CD14-positive monocyte (primary cell): ENCODE measurements at regions not wholly inside any gene's neighbourhood (a gene's known extent, or its start where the extent isn't known, plus 50 kb on each side); places are given as distances from the start of the nearest gene placed in this dataset.
A peak's percentile ranks its signal among the peaks of the same experiment; 100 is the strongest.

Experiments
- DNase-seq, 3 donors: peaks; one replicate each; pipeline ENCODE4 v3.0.0-alpha.2; 2011 to 2022
- H2AFZ ChIP-seq: 2 replicates; pipeline ENCODE4 v1.6.0; 2012; ENCODE audit warnings: mild to moderate bottlenecking, low read depth, low read length, inconsistent platforms; ENCODE audit not compliant: insufficient read depth, poor library complexity, severe bottlenecking
- H3K27ac ChIP-seq, 2 donors: 1 replicate in 1 of 2; 2 replicates in 1 of 2; pipeline ENCODE4 v1.5.1; 2012 to 2013; ENCODE audit warnings: low read length in 2 of 2, control low read depth in 1 of 2, inconsistent platforms in 1 of 2, low read depth in 1 of 2, mild to moderate bottlenecking in 1 of 2
- H3K27me3 ChIP-seq, 2 donors: one replicate each; pipeline versions ENCODE4 v1.6.0 to v1.6.1; 2011 to 2013; ENCODE audit warnings: low read length in 2 of 2; ENCODE audit not compliant: control insufficient read depth in 2 of 2, insufficient read depth in 2 of 2
- H3K36me3 ChIP-seq, 2 donors: replicated peaks in 1 of 2; 1 replicate in 1 of 2; 2 replicates in 1 of 2; pipeline versions ENCODE4 v1.5.1 to v1.6.1; 2012 to 2013; ENCODE audit warnings: low read length in 2 of 2, control low read depth in 1 of 2, inconsistent platforms in 1 of 2, mild to moderate bottlenecking in 1 of 2; ENCODE audit not compliant: insufficient read depth in 2 of 2, control insufficient read depth in 1 of 2
- H3K4me1 ChIP-seq, 2 donors: 1 replicate in 1 of 2; 2 replicates in 1 of 2; pipeline versions ENCODE4 v1.5.1 to v1.6.1; 2012 to 2013; ENCODE audit warnings: low read length in 2 of 2, control low read depth in 1 of 2, inconsistent platforms in 1 of 2, mild to moderate bottlenecking in 1 of 2, moderate library complexity in 1 of 2; ENCODE audit not compliant: insufficient read depth in 2 of 2, control insufficient read depth in 1 of 2
- H3K4me2 ChIP-seq: replicated peaks from 2 replicates; pipeline ENCODE3; 2012; ENCODE audit warnings: low read length, moderate library complexity, mild to moderate bottlenecking; ENCODE audit not compliant: poor library complexity, severe bottlenecking; ENCODE audit errors: extremely low read depth
- H3K4me3 ChIP-seq, 3 experiments: fragments of 200-600 bp in 1 of 3; sonication (generic) in 1 of 3; replicated peaks in 1 of 3; 1 replicate in 2 of 3; 2 replicates in 1 of 3; pipeline ENCODE4 v1.5.1; 2011 to 2013; ENCODE audit warnings: low read length in 3 of 3, mild to moderate bottlenecking in 3 of 3, control low read depth in 2 of 3, low read depth in 2 of 3, inconsistent platforms in 1 of 3, moderate library complexity in 1 of 3
- H3K79me2 ChIP-seq: 2 replicates; pipeline ENCODE4 v1.6.0; 2012; ENCODE audit warnings: mild to moderate bottlenecking, control low read depth, inconsistent platforms, low read length, moderate library complexity; ENCODE audit not compliant: insufficient read depth
- H3K9ac ChIP-seq: 2 replicates; pipeline ENCODE4 v1.6.0; 2017; ENCODE audit warnings: low read length, mild to moderate bottlenecking; ENCODE audit not compliant: insufficient read depth, poor library complexity, severe bottlenecking
- H3K9me3 ChIP-seq, 2 donors: replicated peaks in 1 of 2; 1 replicate in 1 of 2; 2 replicates in 1 of 2; pipeline versions ENCODE4 v1.5.1 to v1.6.1; 2012 to 2013; ENCODE audit warnings: low read length in 2 of 2, control low read depth in 1 of 2; ENCODE audit not compliant: control insufficient read depth in 1 of 2, insufficient read depth in 1 of 2
- H4K20me1 ChIP-seq: 2 replicates; pipeline ENCODE4 v1.6.0; 2012; ENCODE audit warnings: mild to moderate bottlenecking, low read length, control low read depth, moderate library complexity; ENCODE audit not compliant: insufficient read depth
- H3K27ac Mint-ChIP-seq, 7 donors: one replicate each; pipeline ENCODE4 v1.8.0; 2020; ENCODE audit warnings: mild to moderate bottlenecking in 7 of 7, mixed read lengths in 7 of 7, moderate library complexity in 6 of 7, inconsistent platforms in 2 of 7
- H3K27me3 Mint-ChIP-seq, 3 donors: one replicate each; pipeline ENCODE4 v1.8.0; 2021 to 2022; ENCODE audit warnings: low read depth in 3 of 3, mild to moderate bottlenecking in 3 of 3, mixed read lengths in 3 of 3, moderate library complexity in 3 of 3, inconsistent platforms in 1 of 3
- H3K36me3 Mint-ChIP-seq, 2 donors: one replicate each; pipeline ENCODE4 v1.8.0; 2020; ENCODE audit warnings: mixed read lengths in 2 of 2, inconsistent platforms in 1 of 2, mild to moderate bottlenecking in 1 of 2
- H3K4me1 Mint-ChIP-seq: one replicate; pipeline ENCODE4 v1.8.0; 2020; ENCODE audit warnings: mild to moderate bottlenecking, mixed read lengths
- H3K4me3 Mint-ChIP-seq, 2 donors: one replicate each; pipeline ENCODE4 v1.8.0; 2020; ENCODE audit warnings: mild to moderate bottlenecking in 2 of 2, mixed read lengths in 2 of 2, moderate library complexity in 1 of 2
- H3K9me3 Mint-ChIP-seq, 7 donors: one replicate each; pipeline ENCODE4 v1.8.0; 2020 to 2022; ENCODE audit warnings: mixed read lengths in 7 of 7, mild to moderate bottlenecking in 6 of 7, moderate library complexity in 6 of 7, inconsistent platforms in 2 of 7
- WGBS: methylation state at CpG from one replicate; pipeline ENCODE4 v1.1.5; 2013; ENCODE audit warnings: missing lambda C conversion rate; ENCODE audit not compliant: insufficient coverage; 5-methylcytosine and 5-hydroxymethylcytosine counted together
- intact Hi-C, 2 donors: fragments of 100-400 bp; cut with micrococcal nuclease; formaldehyde crosslinking; loops; one replicate each; pipeline versions ENCODE4 v1.15.0 to v1.15.1; 2023
- TF ChIP-seq, protein P1 (sequence below): fragments of 200-600 bp; IDR thresholded peaks from one replicate; pipeline ENCODE4 v1.8.0; 2022; ENCODE audit warnings: antibody characterized with exemption, mild to moderate bottlenecking

DNA sequence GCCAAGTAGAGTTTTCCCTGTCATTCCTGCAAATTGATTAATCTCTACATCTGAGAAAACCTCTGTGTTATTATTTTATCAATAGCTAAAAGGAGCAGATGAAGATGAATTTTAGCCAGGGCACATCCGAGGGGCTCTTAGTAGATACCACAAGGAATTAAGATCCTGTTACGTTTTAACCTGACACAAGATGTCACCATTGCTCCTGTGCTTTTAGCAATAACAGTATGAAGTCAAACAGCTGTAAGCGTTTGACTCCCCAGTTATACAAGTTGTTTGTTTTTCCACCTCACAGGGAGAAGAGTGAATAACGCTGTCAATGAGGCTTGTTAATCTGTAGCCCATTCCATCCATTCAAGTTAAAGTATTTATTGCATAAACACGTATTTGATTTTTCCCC is 76.0 kb upstream of the AP1S2 start:
- no peak overlapping the region for H3K27ac ChIP-seq
- H3K4me1 Mint-ChIP-seq: peaks cover 35% of the 10 kb centered on the region
- no peaks in the 10 kb centered on the region for H4K20me1 ChIP-seq
- WGBS: no CpG with 5 or more reads among the region's 5 CpGs
- H3K27me3 Mint-ChIP-seq: peaks cover 1 to 63% (median 5%) of the 10 kb centered on the region in 3 donors
- H3K4me3 Mint-ChIP-seq: no peak overlapping the region
- H3K4me2 ChIP-seq: no peak overlapping the region
- H3K36me3 ChIP-seq: no peaks in the 10 kb centered on the region
- H3K27me3 ChIP-seq: peaks cover 0 to 75% of the 10 kb centered on the region in 2 donors
- H3K9ac ChIP-seq: no peak overlapping the region
- H2AFZ ChIP-seq: no peak overlapping the region
- H3K27ac Mint-ChIP-seq: no peak overlapping the region
- H3K79me2 ChIP-seq: no peaks in the 10 kb centered on the region
- peaks cover 28 to 29% of the 10 kb centered on the region in 2 donors for H3K4me1 ChIP-seq
- peaks cover 0 to 4% (median 0%) of the 10 kb centered on the region in 7 donors for H3K9me3 Mint-ChIP-seq
- TF ChIP-seq, protein P1, sequence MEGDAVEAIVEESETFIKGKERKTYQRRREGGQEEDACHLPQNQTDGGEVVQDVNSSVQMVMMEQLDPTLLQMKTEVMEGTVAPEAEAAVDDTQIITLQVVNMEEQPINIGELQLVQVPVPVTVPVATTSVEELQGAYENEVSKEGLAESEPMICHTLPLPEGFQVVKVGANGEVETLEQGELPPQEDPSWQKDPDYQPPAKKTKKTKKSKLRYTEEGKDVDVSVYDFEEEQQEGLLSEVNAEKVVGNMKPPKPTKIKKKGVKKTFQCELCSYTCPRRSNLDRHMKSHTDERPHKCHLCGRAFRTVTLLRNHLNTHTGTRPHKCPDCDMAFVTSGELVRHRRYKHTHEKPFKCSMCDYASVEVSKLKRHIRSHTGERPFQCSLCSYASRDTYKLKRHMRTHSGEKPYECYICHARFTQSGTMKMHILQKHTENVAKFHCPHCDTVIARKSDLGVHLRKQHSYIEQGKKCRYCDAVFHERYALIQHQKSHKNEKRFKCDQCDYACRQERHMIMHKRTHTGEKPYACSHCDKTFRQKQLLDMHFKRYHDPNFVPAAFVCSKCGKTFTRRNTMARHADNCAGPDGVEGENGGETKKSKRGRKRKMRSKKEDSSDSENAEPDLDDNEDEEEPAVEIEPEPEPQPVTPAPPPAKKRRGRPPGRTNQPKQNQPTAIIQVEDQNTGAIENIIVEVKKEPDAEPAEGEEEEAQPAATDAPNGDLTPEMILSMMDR: no peak
- peak in 1 of 3 donors; percentile 16 for DNase-seq
- H3K9me3 ChIP-seq: no peaks in the 10 kb centered on the region
- H3K4me3 ChIP-seq: no peak overlapping the region
- H3K36me3 Mint-ChIP-seq: no peaks in the 10 kb centered on the region
- intact Hi-C loops: no loop called here

DNA sequence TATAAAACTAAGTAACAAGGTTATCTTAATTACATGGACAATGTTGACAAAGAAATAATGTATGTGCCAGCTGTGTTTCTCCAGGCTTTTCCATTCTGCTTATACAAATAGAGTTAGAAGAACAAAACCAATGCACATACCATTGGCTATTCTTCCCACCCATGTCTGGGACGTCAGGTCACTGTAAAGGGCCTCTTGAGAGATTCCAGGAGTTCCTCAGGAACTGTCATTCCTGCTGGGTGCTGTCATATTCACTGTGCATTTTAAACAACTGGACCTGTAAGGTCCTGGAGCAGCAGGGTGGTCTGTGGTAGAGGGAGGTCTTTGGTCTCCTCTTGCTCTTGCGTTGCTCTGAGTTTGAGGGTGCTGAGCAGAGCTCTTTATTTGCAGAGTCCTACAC is 74.6 kb upstream of the AP1S2 start:
- peaks cover 28 to 29% of the 10 kb centered on the region in 2 donors for H3K4me1 ChIP-seq
- H3K4me3 ChIP-seq: no peak overlapping the region
- no peak overlapping the region for H3K9ac ChIP-seq
- H3K4me1 Mint-ChIP-seq: peaks cover 35% of the 10 kb centered on the region
- no peak overlapping the region for H2AFZ ChIP-seq
- intact Hi-C loops: no loop called here
- no peaks in the 10 kb centered on the region for H3K79me2 ChIP-seq
- no peaks in the 10 kb centered on the region for H3K36me3 ChIP-seq
- H3K9me3 ChIP-seq: no peaks in the 10 kb centered on the region
- no peak for DNase-seq
- H3K27ac Mint-ChIP-seq: no peak overlapping the region
- H3K27ac ChIP-seq: no peak overlapping the region
- H3K27me3 Mint-ChIP-seq: peaks cover 1 to 67% (median 5%) of the 10 kb centered on the region in 3 donors
- H3K27me3 ChIP-seq: peaks cover 2 to 77% of the 10 kb centered on the region in 2 donors
- H4K20me1 ChIP-seq: no peaks in the 10 kb centered on the region
- H3K9me3 Mint-ChIP-seq: peaks cover 0 to 4% (median 1%) of the 10 kb centered on the region in 7 donors
- TF ChIP-seq, protein P1: no peak
- H3K4me2 ChIP-seq: no peak overlapping the region
- H3K36me3 Mint-ChIP-seq: peaks cover 0 to 3% of the 10 kb centered on the region in 2 donors
- no peak overlapping the region for H3K4me3 Mint-ChIP-seq
- WGBS: no CpG with 5 or more reads among the region's 2 CpGs
